ENCODE measurements at regions not wholly inside any gene's neighbourhood (a gene's known extent, or its start where the extent isn't known, plus 50 kb on each side); places are given as distances from the start of the nearest gene placed in this dataset.

DNA sequence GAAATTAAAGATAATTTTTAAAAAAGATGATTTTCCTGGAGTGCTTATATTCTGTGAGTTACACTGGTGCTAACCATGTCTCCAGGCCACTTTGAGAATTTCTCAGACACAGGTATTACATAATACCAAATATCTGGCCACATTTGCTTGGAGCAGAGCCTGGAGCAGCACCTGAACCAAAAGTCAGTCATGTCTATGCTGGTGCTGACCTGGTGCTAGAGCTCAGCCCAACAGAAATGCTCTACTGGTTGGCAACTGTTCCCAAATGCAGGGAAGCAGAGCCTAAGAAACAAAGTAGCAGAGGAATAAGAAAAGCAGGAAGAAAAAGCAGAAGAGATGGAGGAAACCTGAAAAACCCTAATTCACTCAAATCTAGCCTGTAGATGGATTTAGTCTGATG is 135.7 kb upstream of the SLC7A14 start:
- TF ChIP-seq, protein P1, sequence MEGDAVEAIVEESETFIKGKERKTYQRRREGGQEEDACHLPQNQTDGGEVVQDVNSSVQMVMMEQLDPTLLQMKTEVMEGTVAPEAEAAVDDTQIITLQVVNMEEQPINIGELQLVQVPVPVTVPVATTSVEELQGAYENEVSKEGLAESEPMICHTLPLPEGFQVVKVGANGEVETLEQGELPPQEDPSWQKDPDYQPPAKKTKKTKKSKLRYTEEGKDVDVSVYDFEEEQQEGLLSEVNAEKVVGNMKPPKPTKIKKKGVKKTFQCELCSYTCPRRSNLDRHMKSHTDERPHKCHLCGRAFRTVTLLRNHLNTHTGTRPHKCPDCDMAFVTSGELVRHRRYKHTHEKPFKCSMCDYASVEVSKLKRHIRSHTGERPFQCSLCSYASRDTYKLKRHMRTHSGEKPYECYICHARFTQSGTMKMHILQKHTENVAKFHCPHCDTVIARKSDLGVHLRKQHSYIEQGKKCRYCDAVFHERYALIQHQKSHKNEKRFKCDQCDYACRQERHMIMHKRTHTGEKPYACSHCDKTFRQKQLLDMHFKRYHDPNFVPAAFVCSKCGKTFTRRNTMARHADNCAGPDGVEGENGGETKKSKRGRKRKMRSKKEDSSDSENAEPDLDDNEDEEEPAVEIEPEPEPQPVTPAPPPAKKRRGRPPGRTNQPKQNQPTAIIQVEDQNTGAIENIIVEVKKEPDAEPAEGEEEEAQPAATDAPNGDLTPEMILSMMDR (IDR thresholded peaks at IDR 0.05) = no peak
- H3K4me3 ChIP-seq = no peak overlapping the region
- no peaks in the 10 kb centered on the region for H3K36me3 ChIP-seq
- H3K4me1 ChIP-seq = peaks cover 0 to 6% (median 3%) of the 10 kb centered on the region in 4 donors
- no peak for DNase-seq
- no peak overlapping the region for H3K27ac ChIP-seq
- H3K9me3 ChIP-seq = no peaks in the 10 kb centered on the region
- no peaks in the 10 kb centered on the region for H3K27me3 ChIP-seq
- intact Hi-C loops (cut with DNase I; ENCODE audit: low total_unique reads) = no loop called here

DNA sequence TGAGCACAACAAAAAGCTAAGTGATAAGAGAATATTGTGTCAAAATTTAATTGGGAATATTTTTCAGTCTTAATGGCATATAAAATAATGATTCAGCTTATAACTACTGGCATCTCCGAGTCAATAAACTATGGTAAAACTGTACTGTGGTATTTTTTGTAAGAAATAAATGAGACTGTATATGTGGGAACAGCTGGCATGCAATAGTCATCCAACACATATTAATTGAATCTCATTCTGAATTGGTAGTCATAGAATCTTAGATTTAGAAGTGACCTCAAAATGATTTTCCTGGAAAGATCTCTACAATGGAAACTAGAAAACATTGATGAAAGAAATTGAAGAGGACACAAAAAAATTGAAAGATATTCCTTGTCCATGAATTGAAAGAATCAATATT is 133.4 kb upstream of the SLC7A14 start:
- intact Hi-C loops (cut with DNase I; ENCODE audit: low total_unique reads) = no loop called here
- TF ChIP-seq, protein P1 (IDR thresholded peaks at IDR 0.05) = no peak
- no peaks in the 10 kb centered on the region for H3K36me3 ChIP-seq
- no peaks in the 10 kb centered on the region for H3K9me3 ChIP-seq
- no peak overlapping the region for H3K4me3 ChIP-seq
- no peak for DNase-seq
- no peaks in the 10 kb centered on the region for H3K4me1 ChIP-seq
- H3K27me3 ChIP-seq = no peaks in the 10 kb centered on the region
- no peak overlapping the region for H3K27ac ChIP-seq

DNA sequence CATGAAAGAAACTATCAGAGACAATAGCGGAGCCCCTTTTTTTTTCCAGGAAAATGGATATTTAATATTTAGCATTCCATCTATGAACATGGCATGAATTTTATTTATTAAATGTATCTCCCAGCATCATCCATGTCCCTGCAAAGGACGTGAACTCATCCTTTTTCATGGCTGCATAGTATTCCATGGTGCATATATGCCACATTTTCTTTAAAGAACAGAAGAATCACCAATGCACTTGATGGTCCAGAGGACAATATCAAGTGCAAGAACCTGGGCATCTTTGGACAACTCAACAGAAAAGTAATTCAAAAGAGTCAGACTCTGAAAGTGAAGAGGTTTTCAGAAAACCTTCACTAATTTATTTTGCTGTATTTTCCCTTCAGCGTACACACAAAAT is 133.0 kb upstream of the SLC7A14 start:
- Histone ChIP-seq H3K27ac (no peak overlapping the region), H3K4me3 (no peak overlapping the region), H3K9me3 (no peaks in the 10 kb centered on the region), H3K36me3 (no peaks in the 10 kb centered on the region), H3K4me1 (no peaks in the 10 kb centered on the region), H3K27me3 (no peaks in the 10 kb centered on the region)
- no peak for DNase-seq
- intact Hi-C loops (cut with DNase I; ENCODE audit: low total_unique reads) = no loop called here
- TF ChIP-seq, protein P1 (IDR thresholded peaks at IDR 0.05) = no peak

DNA sequence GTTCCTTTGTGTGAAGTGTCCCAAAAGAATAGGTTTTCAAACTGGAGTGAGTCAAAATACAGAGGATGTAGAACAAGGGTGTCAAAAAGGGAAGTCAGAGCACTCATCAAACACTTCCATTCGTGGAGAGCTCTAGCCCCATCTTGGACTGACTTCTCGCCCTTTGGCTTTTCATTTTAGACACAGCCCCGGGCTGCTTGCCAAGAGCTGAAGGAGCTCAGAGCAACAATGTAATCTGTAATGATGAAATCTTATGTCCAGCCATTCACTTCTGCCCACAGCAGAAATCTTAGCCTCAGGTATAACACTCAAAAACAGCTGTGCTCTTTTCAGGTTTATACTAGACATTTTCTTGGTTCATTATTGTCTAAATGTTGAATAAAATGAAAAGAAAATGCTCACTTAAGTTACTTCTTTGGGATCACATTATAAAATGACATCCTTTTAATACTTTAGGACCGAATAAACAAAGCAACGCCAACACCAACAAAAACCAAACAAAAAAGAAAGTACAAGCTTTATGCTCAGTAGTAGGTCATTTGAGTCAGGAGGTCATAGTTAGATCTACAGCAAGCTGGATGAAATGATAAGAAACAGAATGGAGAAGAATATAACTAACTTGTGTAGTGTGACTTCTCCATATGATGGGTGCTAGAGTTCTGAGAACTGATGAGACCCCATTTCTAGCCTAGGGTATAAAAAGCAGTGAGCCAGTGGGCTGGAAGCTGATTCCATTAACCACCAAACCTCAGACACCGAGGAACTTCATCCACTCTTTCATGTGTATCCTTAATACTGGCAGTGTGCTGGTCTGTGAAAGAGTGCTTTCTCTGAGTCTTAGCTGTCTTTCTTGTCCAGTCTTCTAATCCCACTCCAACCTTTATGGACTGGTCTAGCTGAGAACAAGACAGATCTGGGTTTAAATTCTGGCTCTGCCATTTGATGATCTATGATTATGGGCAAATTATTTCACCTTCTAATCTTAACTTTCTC is 131.8 kb upstream of the SLC7A14 start:
- Histone ChIP-seq H3K27me3 (no peaks in the 10 kb centered on the region), H3K9me3 (no peaks in the 10 kb centered on the region), H3K4me3 (no peak overlapping the region), H3K4me1 (no peaks in the 10 kb centered on the region), H3K27ac (no peak overlapping the region), H3K36me3 (no peaks in the 10 kb centered on the region)
- TF ChIP-seq, protein P1 (IDR thresholded peaks at IDR 0.05) = no peak
- intact Hi-C loops (cut with DNase I; ENCODE audit: low total_unique reads) = no loop called here
- peak in 1 of 2 donors; percentile 36 for DNase-seq

DNA sequence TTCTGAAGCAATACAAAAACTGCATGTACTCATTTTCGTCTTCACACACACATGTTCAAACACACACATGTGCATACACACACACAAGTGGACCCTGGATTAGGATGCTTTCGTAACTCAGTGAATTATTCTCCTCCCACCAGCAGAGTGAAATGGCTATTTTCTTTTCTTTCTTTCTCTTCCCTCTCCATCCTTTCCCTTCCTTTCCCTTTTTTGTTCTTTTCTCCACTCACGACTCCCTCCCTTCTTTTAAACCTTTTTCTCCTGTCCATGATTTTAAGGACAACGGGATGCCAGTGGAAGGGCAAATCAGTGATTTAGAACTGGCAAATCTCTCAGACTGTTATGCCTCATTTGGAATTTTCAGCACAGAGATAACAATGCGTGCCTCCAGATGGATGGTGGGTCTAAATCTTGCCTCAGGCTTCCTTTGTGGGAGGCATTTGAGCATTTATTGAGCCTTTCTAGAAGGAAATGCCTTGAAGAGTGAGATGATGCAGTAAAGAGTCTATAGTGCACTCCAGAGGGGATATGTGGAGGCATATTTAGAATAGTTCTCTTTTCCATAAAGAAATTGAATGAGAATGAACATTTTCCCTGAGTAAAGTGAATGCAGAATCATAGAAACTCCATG is 130.4 kb upstream of the SLC7A14 start:
- intact Hi-C loops (cut with DNase I; ENCODE audit: low total_unique reads) = no loop called here
- no peak for DNase-seq
- no peak overlapping the region for H3K4me3 ChIP-seq
- no peaks in the 10 kb centered on the region for H3K27me3 ChIP-seq
- no peak overlapping the region for H3K27ac ChIP-seq
- H3K9me3 ChIP-seq = no peaks in the 10 kb centered on the region
- no peaks in the 10 kb centered on the region for H3K36me3 ChIP-seq
- TF ChIP-seq, protein P1 (IDR thresholded peaks at IDR 0.05) = no peak
- H3K4me1 ChIP-seq = no peaks in the 10 kb centered on the region

Data from tibial artery (tissue), 4 donors.